NCI-H2227 treated with DMSO at 0.1 percent for 48 hours (cell line): ENCODE measurements at regions not wholly inside any gene's neighbourhood (a gene's known extent, or its start where the extent isn't known, plus 50 kb on each side); places are given as distances from the start of the nearest gene placed in this dataset.

Experiments
- DNase-seq: peaks from one replicate; lab custom pipeline; 2025; lab: John Stamatoyannopoulos, UW

GRCh38 chr3:72204452-72204851 is 419.5 kb upstream of the PROK2 start:
- DNase-seq = no peak

GRCh38 chr3:72203613-72204349 is 418.8 kb upstream of the PROK2 start:
- DNase-seq = no peak

GRCh38 chr3:72203105-72203504 is 418.2 kb upstream of the PROK2 start:
- DNase-seq = no peak

- DNase-seq = no peak
These were observed 415.4 kb upstream of the PROK2 start for GRCh38 chr3:72200332-72200731.

- DNase-seq = no peak
These were observed 414.6 kb upstream of the PROK2 start for GRCh38 chr3:72199530-72199929.

- DNase-seq = no peak
These were observed 411.5 kb upstream of the PROK2 start for GRCh38 chr3:72196377-72196929.

GRCh38 chr3:72195895-72196294 is 410.9 kb upstream of the PROK2 start:
- DNase-seq = no peak

GRCh38 chr3:72194458-72194857 is 409.5 kb upstream of the PROK2 start:
- DNase-seq = no peak

GRCh38 chr3:72193771-72194430 is 409.0 kb upstream of the PROK2 start:
- DNase-seq = no peak

- no peak for DNase-seq
These were observed 407.6 kb upstream of the PROK2 start for GRCh38 chr3:72192572-72192971.

GRCh38 chr3:72191209-72191960 is 406.4 kb upstream of the PROK2 start:
- no peak for DNase-seq

GRCh38 chr3:72190050-72190449 is 405.1 kb upstream of the PROK2 start:
- DNase-seq = no peak

- DNase-seq = no peak
These were observed 404.4 kb upstream of the PROK2 start for GRCh38 chr3:72189339-72189738.

- no peak for DNase-seq
These were observed 403.6 kb upstream of the PROK2 start for GRCh38 chr3:72188536-72188935.

GRCh38 chr3:72187131-72187530 is 402.2 kb upstream of the PROK2 start:
- DNase-seq = no peak

GRCh38 chr3:72186400-72186855 is 401.5 kb upstream of the PROK2 start:
- no peak for DNase-seq

GRCh38 chr3:72185549-72186399 is 400.8 kb upstream of the PROK2 start:
- no peak for DNase-seq

- no peak for DNase-seq
These were observed 398.5 kb upstream of the PROK2 start for GRCh38 chr3:72183489-72183888.

GRCh38 chr3:72182206-72182605 is 397.3 kb upstream of the PROK2 start:
- no peak for DNase-seq

GRCh38 chr3:72181251-72181650 is 396.3 kb upstream of the PROK2 start:
- DNase-seq = no peak

GRCh38 chr3:72180405-72180804 is 395.5 kb upstream of the PROK2 start:
- no peak for DNase-seq

GRCh38 chr3:72179107-72179464 is 394.1 kb upstream of the PROK2 start:
- DNase-seq = no peak
